GM12874 (cell line): ENCODE measurements at regions not wholly inside any gene's neighbourhood (a gene's known extent, or its start where the extent isn't known, plus 50 kb on each side); places are given as distances from the start of the nearest gene placed in this dataset.

Experiments
- TF ChIP-seq, protein P1 (sequence below): IDR thresholded peaks from 2 replicates; pipeline ENCODE4 v1.5.1; 2011; ENCODE audit warnings: low read depth, mild to moderate bottlenecking, control low read depth, low read length, moderate library complexity; ENCODE audit not compliant: insufficient read depth

DNA sequence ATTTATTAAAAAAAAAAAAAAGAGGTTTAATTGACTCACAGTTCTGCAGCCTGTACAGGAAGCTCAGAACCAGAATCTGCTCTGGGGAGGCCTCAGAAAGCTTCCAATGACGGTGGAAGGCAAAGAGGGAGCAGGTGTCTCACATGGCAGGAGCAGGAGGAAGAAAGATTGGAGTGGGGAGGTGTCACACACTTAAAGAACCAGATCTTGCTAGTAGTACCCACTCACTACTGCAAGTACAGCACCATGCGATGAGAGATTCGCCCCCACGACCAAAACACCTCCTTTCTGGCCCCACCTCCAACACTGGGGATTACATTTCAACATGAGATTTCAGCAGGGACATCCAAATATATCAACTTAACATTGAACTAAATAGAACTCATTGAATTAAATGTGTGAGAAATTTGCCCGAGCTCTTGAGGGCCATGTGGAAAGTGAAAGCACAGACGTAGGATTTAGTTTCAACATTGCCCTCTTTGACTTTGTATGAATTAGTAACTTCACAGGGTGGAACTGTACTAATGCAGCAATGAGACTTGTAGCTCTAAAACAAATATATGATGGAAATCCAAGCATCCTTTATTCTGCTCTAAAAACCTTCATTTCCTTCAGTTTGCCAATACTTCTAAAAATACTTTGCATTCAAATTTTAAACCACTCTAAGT is 628.2 kb downstream of the FAM181B start:
- TF ChIP-seq, protein P1, sequence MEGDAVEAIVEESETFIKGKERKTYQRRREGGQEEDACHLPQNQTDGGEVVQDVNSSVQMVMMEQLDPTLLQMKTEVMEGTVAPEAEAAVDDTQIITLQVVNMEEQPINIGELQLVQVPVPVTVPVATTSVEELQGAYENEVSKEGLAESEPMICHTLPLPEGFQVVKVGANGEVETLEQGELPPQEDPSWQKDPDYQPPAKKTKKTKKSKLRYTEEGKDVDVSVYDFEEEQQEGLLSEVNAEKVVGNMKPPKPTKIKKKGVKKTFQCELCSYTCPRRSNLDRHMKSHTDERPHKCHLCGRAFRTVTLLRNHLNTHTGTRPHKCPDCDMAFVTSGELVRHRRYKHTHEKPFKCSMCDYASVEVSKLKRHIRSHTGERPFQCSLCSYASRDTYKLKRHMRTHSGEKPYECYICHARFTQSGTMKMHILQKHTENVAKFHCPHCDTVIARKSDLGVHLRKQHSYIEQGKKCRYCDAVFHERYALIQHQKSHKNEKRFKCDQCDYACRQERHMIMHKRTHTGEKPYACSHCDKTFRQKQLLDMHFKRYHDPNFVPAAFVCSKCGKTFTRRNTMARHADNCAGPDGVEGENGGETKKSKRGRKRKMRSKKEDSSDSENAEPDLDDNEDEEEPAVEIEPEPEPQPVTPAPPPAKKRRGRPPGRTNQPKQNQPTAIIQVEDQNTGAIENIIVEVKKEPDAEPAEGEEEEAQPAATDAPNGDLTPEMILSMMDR, result no peak

DNA sequence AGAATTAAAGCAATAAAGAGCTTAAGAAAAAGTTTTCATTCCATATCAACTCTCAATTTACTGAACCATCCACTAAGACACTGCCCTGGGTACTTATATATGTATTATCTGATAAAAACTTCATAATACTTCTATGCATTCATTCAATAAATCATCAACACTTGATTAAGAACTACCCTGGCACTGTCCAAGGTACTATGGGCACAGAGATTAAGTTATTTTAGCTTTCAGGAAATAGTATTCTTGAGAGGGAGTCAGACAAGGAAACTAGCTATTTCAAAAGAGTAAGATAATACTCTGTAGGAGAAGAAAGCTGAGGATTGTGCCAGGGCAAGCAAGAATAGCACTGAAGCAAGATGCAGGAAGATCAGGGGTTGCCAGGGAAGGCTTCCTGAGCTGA is 640.8 kb downstream of the FAM181B start:
- TF ChIP-seq, protein P1, result no peak

DNA sequence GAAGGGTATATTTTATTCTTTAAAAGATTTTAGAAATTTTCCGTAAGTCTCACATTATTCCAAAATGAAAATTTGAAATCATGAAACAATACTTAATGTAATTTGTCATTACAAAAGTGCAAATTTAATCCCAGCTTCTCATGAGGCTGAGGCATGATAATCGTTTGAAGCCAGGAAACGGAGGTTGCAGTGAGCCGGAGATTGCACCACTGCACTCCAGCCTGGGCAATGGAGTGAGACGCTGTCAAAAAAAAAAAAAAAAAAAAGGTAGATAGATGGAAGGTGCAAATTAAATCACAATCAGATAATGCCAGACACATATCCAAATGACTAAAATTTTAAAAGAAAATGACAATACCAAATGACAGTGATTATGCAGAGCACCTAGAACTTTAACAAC is 644.2 kb downstream of the FAM181B start:
- TF ChIP-seq, protein P1, result no peak

DNA sequence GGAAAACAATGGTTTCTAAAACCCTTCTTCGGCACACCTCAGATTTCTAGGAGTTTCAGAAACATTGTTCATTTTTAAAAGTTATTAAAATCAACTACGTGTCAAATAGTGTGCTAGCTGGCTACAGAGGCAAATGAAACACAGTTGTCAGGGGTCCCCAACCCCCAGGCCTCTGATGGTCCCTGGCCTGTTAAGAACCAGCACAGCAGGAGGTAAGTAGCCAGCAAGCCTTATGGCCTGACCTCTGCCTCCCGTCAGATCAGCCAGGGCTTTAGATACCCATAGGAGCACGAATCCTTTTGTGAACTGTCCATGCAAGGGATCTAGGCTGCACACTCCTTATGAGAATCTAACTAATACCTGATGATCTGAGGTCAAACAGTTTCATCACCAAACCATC is 648.2 kb downstream of the FAM181B start:
- TF ChIP-seq, protein P1, result no peak

DNA sequence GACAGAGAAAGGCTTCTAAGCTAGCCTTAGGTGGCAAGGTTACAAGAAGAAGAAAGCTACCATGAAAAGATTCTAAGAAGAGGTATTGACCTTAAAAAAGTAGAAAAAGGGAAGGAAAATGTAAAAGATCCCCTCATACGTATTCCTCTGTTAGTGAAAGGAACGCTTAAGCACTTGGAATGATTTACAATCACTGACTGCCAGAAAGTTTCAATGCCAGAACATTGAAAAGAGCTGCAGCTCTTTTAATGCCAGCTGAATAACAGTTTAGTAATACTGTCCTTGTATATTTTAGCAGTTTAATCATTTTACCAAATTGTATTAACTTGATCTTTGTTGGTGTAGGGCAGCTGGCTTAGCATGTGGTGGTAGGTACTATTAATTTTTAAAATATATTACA is 650.7 kb downstream of the FAM181B start:
- TF ChIP-seq, protein P1, result no peak

DNA sequence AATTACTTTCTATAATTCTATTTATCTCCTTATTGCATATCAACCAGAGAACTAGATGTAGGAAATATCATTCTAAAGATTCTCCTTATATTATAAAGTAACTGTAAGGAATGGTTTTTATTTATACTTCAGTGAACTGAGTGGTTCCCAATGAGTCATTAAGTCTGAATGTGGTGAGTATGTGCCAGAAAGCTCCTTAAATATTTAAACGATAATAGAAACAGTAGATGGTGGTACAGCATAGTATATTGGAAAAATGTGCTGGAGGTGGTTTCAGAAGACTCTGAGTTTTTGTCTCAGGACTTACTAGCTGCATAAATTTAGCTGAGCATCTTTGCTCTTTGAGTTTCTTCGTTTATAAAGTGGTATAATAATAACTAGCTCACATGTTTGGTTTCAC is 653.5 kb downstream of the FAM181B start:
- TF ChIP-seq, protein P1, result no peak

DNA sequence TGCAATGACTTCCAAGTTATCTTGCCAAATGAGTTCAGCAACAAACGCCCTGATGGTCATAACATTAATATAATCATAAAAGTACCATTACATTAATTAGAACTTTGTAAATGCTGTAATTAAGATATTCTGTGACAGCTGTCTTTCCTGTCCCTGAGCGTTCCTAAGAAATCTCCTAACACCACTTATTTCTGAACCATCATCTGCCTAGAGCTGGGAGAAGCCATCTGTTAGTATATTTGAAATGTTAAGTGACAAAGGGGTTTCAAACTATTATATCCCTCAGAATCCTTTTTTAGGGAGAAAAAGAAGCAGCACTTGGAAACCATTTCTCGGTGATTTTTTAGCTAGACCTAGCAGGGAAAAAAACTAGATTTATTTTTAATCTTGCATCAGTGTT is 657.5 kb downstream of the FAM181B start:
- TF ChIP-seq, protein P1, result no peak

DNA sequence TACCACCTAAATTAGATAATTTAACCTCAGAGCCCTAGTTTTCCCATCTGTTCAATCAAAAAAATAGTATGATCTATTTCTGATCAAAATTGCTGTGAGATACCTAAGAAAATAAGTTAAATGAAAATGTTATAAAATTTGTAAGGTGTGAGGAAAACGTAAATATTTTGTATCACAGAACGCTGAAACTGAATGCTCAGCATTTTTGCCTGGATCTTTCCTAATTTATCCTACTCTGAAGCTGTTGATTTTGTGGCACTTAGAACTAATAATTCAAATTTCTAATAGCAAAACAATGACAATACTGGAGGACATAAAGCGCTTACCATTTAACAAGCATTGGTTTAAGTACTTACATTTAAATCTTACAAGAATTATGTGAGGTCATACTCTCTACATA is 674.2 kb downstream of the FAM181B start:
- TF ChIP-seq, protein P1, result no peak
